GM13977 (cell line): ENCODE measurements at regions not wholly inside any gene's neighbourhood (a gene's known extent, or its start where the extent isn't known, plus 50 kb on each side); places are given as distances from the start of the nearest gene placed in this dataset.

Experiments used
- DNase-seq: peaks from one replicate; pipeline ENCODE4 v3.0.0; 2012; ENCODE audit warnings: low spot score
- CTCF ChIP-seq: IDR thresholded peaks from 2 replicates; pipeline ENCODE4 v1.5.1; 2012; ENCODE audit warnings: mild to moderate bottlenecking, control low read depth; ENCODE audit not compliant: insufficient read depth; ENCODE audit errors: extremely low read depth, missing control alignments
- in situ Hi-C: fragments of 300-500 bp; cut with MboI; formaldehyde crosslinking; loops from one replicate; pipeline ENCODE4 v1.12.0; 2022; ENCODE audit warnings: low sequenced_read_pairs, low pct_unique_long_range_greater_than_20kb, mixed read lengths, inconsistent platforms; ENCODE audit not compliant: unreplicated experiment

- TF ChIP-seq CTCF = no peak
- in situ Hi-C loops = no loop called here
These were observed 444.0 kb upstream of the PDE3A start for GRCh38 chr12:19924360-19924759.

GRCh38 chr12:19925841-19926240 is 442.5 kb upstream of the PDE3A start:
- in situ Hi-C loops = no loop called here
- DNase-seq = no peak
- no peak for TF ChIP-seq CTCF

More at GRCh38 chr12:19924360-19924759, 444.0 kb upstream of the PDE3A start:
- no peak for DNase-seq

- in situ Hi-C loops = no loop called here
- TF ChIP-seq CTCF = no peak
- DNase-seq = no peak
These were observed 442.1 kb upstream of the PDE3A start for GRCh38 chr12:19926266-19926665.

- DNase-seq = no peak
- in situ Hi-C loops = no loop called here
- no peak for TF ChIP-seq CTCF
These were observed 440.7 kb upstream of the PDE3A start for GRCh38 chr12:19927661-19928060.

GRCh38 chr12:19932413-19932812 is 435.9 kb upstream of the PDE3A start:
- in situ Hi-C loops = no loop called here
- TF ChIP-seq CTCF = no peak
- no peak for DNase-seq

- no peak for DNase-seq
- no peak for TF ChIP-seq CTCF
- in situ Hi-C loops = no loop called here
These were observed 434.4 kb upstream of the PDE3A start for GRCh38 chr12:19933924-19934323.

GRCh38 chr12:19937161-19937560 is 431.2 kb upstream of the PDE3A start:
- in situ Hi-C loops = no loop called here
- DNase-seq = no peak
- TF ChIP-seq CTCF = no peak
